ENCODE measurements at regions not wholly inside any gene's neighbourhood (a gene's known extent, or its start where the extent isn't known, plus 50 kb on each side); places are given as distances from the start of the nearest gene placed in this dataset.

GRCh38 chr6:119894811-119895210, 545.2 kb upstream of the MAN1A1 start:
- Histone ChIP-seq H3K36me3 (ENCODE audit: insufficient read depth, low read length) (no peaks in the 10 kb centered on the region), H3K4me2 (ENCODE audit: low read length) (no peak overlapping the region), H3K9me3 (ENCODE audit: low read length) (no peaks in the 10 kb centered on the region), H3K79me2 (ENCODE audit: insufficient read depth, low read depth, low read length) (no peaks in the 10 kb centered on the region), H3K4me3 (ENCODE audit: low read depth, low read length, poor library complexity, severe bottlenecking) (no peak overlapping the region), H3K27ac (ENCODE audit: low read depth, low read length, poor library complexity, severe bottlenecking) (no peak overlapping the region), H3K4me1 (ENCODE audit: insufficient read depth, low read length, poor library complexity, severe bottlenecking) (no peaks in the 10 kb centered on the region), H4K20me1 (ENCODE audit: insufficient read depth, low read length) (no peaks in the 10 kb centered on the region), H2AFZ (ENCODE audit: low read length) (no peak overlapping the region), H3K9me2 (ENCODE audit: insufficient read depth, low read length) (no peaks in the 10 kb centered on the region)
- intact Hi-C loops (cut with micrococcal nuclease; ENCODE audit: unreplicated experiment): no loop called here
- CTCF ChIA-PET (ENCODE audit: unreplicated experiment): no interaction called here
- no TSS peak for BruUV-seq (replicated peaks)
- POLR2A ChIA-PET: interaction anchor here (1.4 kb wide), 1 partner anchor 10 kb away, joined by 4 read pairs; no protein-coding TSS in a partner anchor
- no peak for TF ChIP-seq CTCF (conservative IDR thresholded peaks at IDR 0.05; ENCODE audit: low read length)
- TF ChIP-seq EZH2phosphoT487 (IDR thresholded peaks at IDR 0.05; ENCODE audit: borderline replicate concordance, low read depth, low read length): no peak
- DNase-seq (ENCODE audit: low spot score): no peak

DNA sequence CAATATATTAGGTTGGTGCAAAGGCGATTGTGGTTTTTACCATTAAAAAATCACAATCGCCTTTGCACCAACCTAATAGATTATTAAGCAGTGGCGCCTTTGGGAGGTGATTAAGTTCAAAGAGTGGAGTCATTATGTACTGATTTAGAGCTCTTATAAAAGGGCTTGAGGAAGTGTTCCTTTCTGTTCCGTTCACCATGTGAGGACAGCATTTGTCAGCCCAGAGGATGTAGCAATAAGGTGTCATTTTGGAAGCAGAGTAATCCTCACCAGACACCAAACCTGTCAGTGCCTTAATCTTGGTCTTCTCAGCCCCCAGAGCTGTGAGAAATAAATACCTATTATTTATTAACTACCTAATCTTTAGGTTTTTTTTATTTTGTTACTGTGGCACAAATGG, 542.1 kb upstream of the MAN1A1 start:
- no peak for TF ChIP-seq EZH2phosphoT487 (IDR thresholded peaks at IDR 0.05; ENCODE audit: borderline replicate concordance, low read depth, low read length)
- intact Hi-C loops (cut with micrococcal nuclease; ENCODE audit: unreplicated experiment): no loop called here
- Histone ChIP-seq H3K4me3 (ENCODE audit: low read depth, low read length, poor library complexity, severe bottlenecking) (no peak overlapping the region), H3K4me2 (ENCODE audit: low read length) (no peak overlapping the region), H3K4me1 (ENCODE audit: insufficient read depth, low read length, poor library complexity, severe bottlenecking) (no peaks in the 10 kb centered on the region), H3K79me2 (ENCODE audit: insufficient read depth, low read depth, low read length) (no peaks in the 10 kb centered on the region), H3K36me3 (ENCODE audit: insufficient read depth, low read length) (no peaks in the 10 kb centered on the region), H3K27ac (ENCODE audit: low read depth, low read length, poor library complexity, severe bottlenecking) (no peak overlapping the region), H4K20me1 (ENCODE audit: insufficient read depth, low read length) (no peaks in the 10 kb centered on the region), H3K9me3 (ENCODE audit: low read length) (no peaks in the 10 kb centered on the region), H2AFZ (ENCODE audit: low read length) (no peak overlapping the region), H3K9me2 (ENCODE audit: insufficient read depth, low read length) (no peaks in the 10 kb centered on the region)
- POLR2A ChIA-PET: interaction anchor here (0.5 kb wide), 1 partner anchor 532 kb away, joined by 6 read pairs; no protein-coding TSS in a partner anchor
- DNase-seq (ENCODE audit: low spot score): no peak
- CTCF ChIA-PET (ENCODE audit: unreplicated experiment): no interaction called here
- BruUV-seq (replicated peaks): no TSS peak

GRCh38 chr6:119891206-119891605, 541.6 kb upstream of the MAN1A1 start:
- no peak for DNase-seq (ENCODE audit: low spot score)
- Histone ChIP-seq H3K9me2 (ENCODE audit: insufficient read depth, low read length) (no peaks in the 10 kb centered on the region), H4K20me1 (ENCODE audit: insufficient read depth, low read length) (no peaks in the 10 kb centered on the region), H3K4me3 (ENCODE audit: low read depth, low read length, poor library complexity, severe bottlenecking) (no peak overlapping the region), H3K9me3 (ENCODE audit: low read length) (no peaks in the 10 kb centered on the region), H2AFZ (ENCODE audit: low read length) (no peak overlapping the region), H3K36me3 (ENCODE audit: insufficient read depth, low read length) (no peaks in the 10 kb centered on the region), H3K79me2 (ENCODE audit: insufficient read depth, low read depth, low read length) (no peaks in the 10 kb centered on the region), H3K4me1 (ENCODE audit: insufficient read depth, low read length, poor library complexity, severe bottlenecking) (no peaks in the 10 kb centered on the region), H3K4me2 (ENCODE audit: low read length) (no peak overlapping the region), H3K27ac (ENCODE audit: low read depth, low read length, poor library complexity, severe bottlenecking) (no peak overlapping the region)
- TF ChIP-seq CTCF (conservative IDR thresholded peaks at IDR 0.05; ENCODE audit: low read length) (no peak), EZH2phosphoT487 (IDR thresholded peaks at IDR 0.05; ENCODE audit: borderline replicate concordance, low read depth, low read length) (no peak)
- ChIA-PET CTCF (ENCODE audit: unreplicated experiment) (no interaction called here), POLR2A (no interaction called here)
- no TSS peak for BruUV-seq (replicated peaks)
- intact Hi-C loops (cut with micrococcal nuclease; ENCODE audit: unreplicated experiment): no loop called here
